ENCODE measurements at regions not wholly inside any gene's neighbourhood (a gene's known extent, or its start where the extent isn't known, plus 50 kb on each side); places are given as distances from the start of the nearest gene placed in this dataset.
"Not testable (repeated sequence)": the region's sequence is repeated elsewhere in the genome, so short reads cannot be mapped to it uniquely, and the experiment has no call there.

- no peak overlapping the region for H3K27ac ChIP-seq
These were observed 80.2 kb downstream of the RGS2 start for GRCh38 chr1:192889082-192889481.

GRCh38 chr1:192890134-192890533, 81.3 kb downstream of the RGS2 start:
- no peak overlapping the region for H3K27ac ChIP-seq
- no peaks in the 10 kb centered on the region for H3K9me3 ChIP-seq
- intact Hi-C loops (cut with DNase I), result no loop called here
- no peak overlapping the region for H3K4me3 ChIP-seq (replicated peaks in 1 of 3)
- no peaks in the 10 kb centered on the region for H3K27me3 ChIP-seq
- no peaks in the 10 kb centered on the region for H3K36me3 ChIP-seq
- TF ChIP-seq POLR2A (IDR thresholded peaks at IDR 0.05) (no peak), CTCF (IDR thresholded peaks at IDR 0.05) (no peak)
- 91 to 94% methylated on average over 3 of the region's 3 CpGs for whole genome bisulfite sequencing, 2 donors
- DNase-seq, result no peak
- no peaks in the 10 kb centered on the region for H3K4me1 ChIP-seq

More at GRCh38 chr1:192889082-192889481, 80.2 kb downstream of the RGS2 start:
- intact Hi-C loops (cut with DNase I), result no loop called here
- no peaks in the 10 kb centered on the region for H3K9me3 ChIP-seq
- no peak for DNase-seq
- H3K36me3 ChIP-seq, result no peaks in the 10 kb centered on the region
- TF ChIP-seq POLR2A (IDR thresholded peaks at IDR 0.05), result no peak
- no peak for TF ChIP-seq CTCF (IDR thresholded peaks at IDR 0.05)
- no peaks in the 10 kb centered on the region for H3K4me1 ChIP-seq
- H3K27me3 ChIP-seq, result no peaks in the 10 kb centered on the region
- no peak overlapping the region for H3K4me3 ChIP-seq (replicated peaks in 1 of 3)
- WGBS, 2 donors, result 87 to 93% methylated on average over 4 of the region's 4 CpGs

GRCh38 chr1:192892934-192893333, 84.1 kb downstream of the RGS2 start:
- WGBS, 2 donors, result 0 to 34% methylated on average over 1 of the region's 1 CpG
- Histone ChIP-seq H3K27me3 (no peaks in the 10 kb centered on the region), H3K9me3 (no peaks in the 10 kb centered on the region), H3K4me3 (replicated peaks in 1 of 3) (no peak overlapping the region), H3K27ac (no peak overlapping the region), H3K36me3 (no peaks in the 10 kb centered on the region), H3K4me1 (no peaks in the 10 kb centered on the region)
- no peak for DNase-seq
- TF ChIP-seq CTCF (IDR thresholded peaks at IDR 0.05), result no peak
- no peak for TF ChIP-seq POLR2A (IDR thresholded peaks at IDR 0.05)
- intact Hi-C loops (cut with DNase I), result no loop called here

- DNase-seq; H3K27ac ChIP-seq; intact Hi-C loops (cut with DNase I); H3K36me3 ChIP-seq; H3K9me3 ChIP-seq; H3K27me3 ChIP-seq; H3K4me1 ChIP-seq; H3K4me3 ChIP-seq (replicated peaks in 1 of 3): not testable (repeated sequence)
- WGBS, 2 donors, result 90 to 93% methylated on average over 10 of the region's 10 CpGs
These were observed 86.6 kb downstream of the RGS2 start for GRCh38 chr1:192895487-192895886.

GRCh38 chr1:192896376-192896775, 87.5 kb downstream of the RGS2 start:
- intact Hi-C loops (cut with DNase I), result no loop called here
- DNase-seq, result no peak

More at GRCh38 chr1:192896376-192896775, 87.5 kb downstream of the RGS2 start:
- Histone ChIP-seq H3K9me3 (no peaks in the 10 kb centered on the region), H3K27ac (no peak overlapping the region), H3K4me3 (replicated peaks in 1 of 3) (no peak overlapping the region), H3K36me3 (no peaks in the 10 kb centered on the region), H3K4me1 (no peaks in the 10 kb centered on the region), H3K27me3 (no peaks in the 10 kb centered on the region)
- no peak for TF ChIP-seq CTCF (IDR thresholded peaks at IDR 0.05)
- no peak for TF ChIP-seq POLR2A (IDR thresholded peaks at IDR 0.05)

All from thyroid gland (tissue), 4 donors.